Kidney epithelial cell (primary cell): ENCODE measurements at regions not wholly inside any gene's neighbourhood (a gene's known extent, or its start where the extent isn't known, plus 50 kb on each side); places are given as distances from the start of the nearest gene placed in this dataset.

ENCODE experiments used
- DNase-seq: peaks from one replicate; pipeline ENCODE4 v3.0.0-alpha.2; 2010; ENCODE audit warnings: low read depth
- H3K27me3 ChIP-seq: 2 replicates; pipeline ENCODE4 v1.6.0; 2011; ENCODE audit warnings: low read length; ENCODE audit not compliant: control insufficient read depth, insufficient read depth
- H3K36me3 ChIP-seq: 2 replicates; pipeline ENCODE4 v1.5.1; 2011; ENCODE audit warnings: low read length; ENCODE audit not compliant: control insufficient read depth, insufficient read depth
- H3K4me3 ChIP-seq: 2 replicates; pipeline ENCODE4 v1.5.1; 2011; ENCODE audit warnings: low read depth, mild to moderate bottlenecking, control low read depth, low read length
- CTCF ChIP-seq: IDR thresholded peaks from 2 replicates; pipeline ENCODE4 v1.5.1; 2011; ENCODE audit warnings: mild to moderate bottlenecking, moderate library complexity, low read length, control low read depth, inconsistent platforms; ENCODE audit not compliant: insufficient read depth, poor library complexity, severe bottlenecking

DNA sequence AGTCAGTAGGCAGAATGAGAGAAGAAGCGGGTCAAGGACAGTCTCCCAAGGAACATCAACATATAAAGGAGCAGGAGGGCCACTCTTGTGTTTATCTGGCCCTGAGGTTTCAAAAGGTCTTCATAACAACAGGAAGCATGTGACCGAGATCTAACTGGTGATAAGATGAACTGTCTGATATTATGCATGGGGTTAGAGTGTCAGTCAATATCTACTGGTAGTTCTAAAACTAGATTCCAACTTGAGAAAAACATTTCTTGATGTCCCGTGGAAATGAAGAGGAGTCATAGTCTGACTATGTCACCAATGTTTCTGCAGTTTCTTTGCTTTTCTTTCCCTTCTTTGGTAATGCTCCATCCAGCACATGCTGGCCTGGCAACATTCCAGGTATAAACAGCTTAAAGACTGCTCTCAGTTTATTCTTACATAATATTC is 77.5 kb upstream of the ITPRID2 start:
- TF ChIP-seq CTCF = no peak
- H3K36me3 ChIP-seq = no peaks in the 10 kb centered on the region
- no peak for DNase-seq
- H3K4me3 ChIP-seq = no peak overlapping the region
- no peaks in the 10 kb centered on the region for H3K27me3 ChIP-seq

GRCh38 chr2:181817509-181817908 is 74.0 kb upstream of the ITPRID2 start:
- TF ChIP-seq CTCF = no peak
- H3K36me3 ChIP-seq = no peaks in the 10 kb centered on the region
- H3K27me3 ChIP-seq = no peaks in the 10 kb centered on the region
- H3K4me3 ChIP-seq = no peak overlapping the region
- no peak for DNase-seq

DNA sequence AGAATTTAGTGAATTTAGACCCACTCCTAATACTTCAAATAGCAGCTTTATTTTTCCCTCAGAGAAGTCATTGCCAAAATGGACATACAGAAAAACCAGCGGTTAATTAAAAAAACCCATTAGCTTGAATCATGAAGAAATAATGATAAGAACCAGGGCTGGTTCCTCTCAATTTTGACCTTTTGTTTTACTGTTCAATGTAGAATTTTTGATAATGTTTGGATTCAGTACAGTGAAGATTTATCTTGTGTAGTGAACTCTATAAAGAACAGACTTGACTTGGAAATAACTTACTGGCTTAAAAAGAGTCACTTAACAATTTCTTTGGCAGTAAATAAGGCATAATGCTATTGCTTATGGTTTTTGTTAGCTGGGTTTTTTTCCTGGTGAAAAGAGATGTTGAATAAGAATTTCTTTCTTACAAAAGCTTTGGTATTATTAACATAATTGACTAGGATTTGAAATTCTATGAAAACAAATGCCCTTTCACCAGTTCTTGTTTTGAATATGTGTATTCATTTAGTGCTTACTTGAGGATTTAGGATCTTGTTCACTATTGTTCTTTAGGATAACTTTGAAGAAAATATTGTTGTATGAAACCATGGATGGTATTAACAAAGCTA is 73.4 kb upstream of the ITPRID2 start:
- DNase-seq = no peak
- Histone ChIP-seq H3K4me3 (no peak overlapping the region), H3K36me3 (no peaks in the 10 kb centered on the region), H3K27me3 (no peaks in the 10 kb centered on the region)
- TF ChIP-seq CTCF = no peak

DNA sequence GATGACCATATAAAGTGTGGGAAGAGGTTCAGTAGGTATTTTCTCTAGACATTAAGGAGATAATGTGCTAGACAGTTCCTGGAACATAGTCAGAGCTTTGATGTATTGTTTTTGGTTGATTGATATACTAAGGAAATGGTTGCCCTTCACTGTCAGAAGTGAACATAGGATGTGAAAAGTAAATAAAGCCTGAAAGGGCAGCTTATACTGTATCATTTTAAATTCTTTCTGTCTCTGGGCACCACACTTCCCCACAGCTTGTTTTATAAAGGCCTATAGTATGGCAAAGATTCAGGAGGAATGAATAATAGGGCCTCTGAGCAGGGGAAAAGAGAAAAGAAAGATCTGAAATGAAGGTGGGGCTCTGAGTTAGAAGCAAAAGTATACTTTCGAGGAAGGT is 72.7 kb upstream of the ITPRID2 start:
- no peaks in the 10 kb centered on the region for H3K27me3 ChIP-seq
- H3K4me3 ChIP-seq = no peak overlapping the region
- no peak for TF ChIP-seq CTCF
- no peak for DNase-seq
- H3K36me3 ChIP-seq = no peaks in the 10 kb centered on the region

DNA sequence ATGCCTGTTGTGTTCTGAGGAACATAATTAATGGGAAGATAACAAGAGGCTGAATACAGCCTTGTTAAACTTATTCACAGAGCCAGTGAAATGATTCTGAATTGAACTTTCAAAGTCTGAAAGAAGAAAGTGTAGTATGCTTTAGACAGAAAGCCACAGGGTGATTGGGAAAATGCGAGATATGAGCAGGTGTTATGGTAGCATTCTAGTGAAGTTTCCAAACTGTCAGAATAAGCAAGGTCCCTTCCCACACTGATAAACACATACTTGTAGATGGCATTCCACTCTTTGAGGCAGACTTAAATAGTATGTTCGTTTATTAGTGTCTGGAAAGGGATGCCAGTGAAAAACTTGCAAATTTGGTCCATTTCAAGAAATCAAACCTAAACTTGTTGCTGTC is 70.5 kb upstream of the ITPRID2 start:
- no peak for TF ChIP-seq CTCF
- DNase-seq = no peak
- Histone ChIP-seq H3K4me3 (no peak overlapping the region), H3K27me3 (no peaks in the 10 kb centered on the region), H3K36me3 (no peaks in the 10 kb centered on the region)

DNA sequence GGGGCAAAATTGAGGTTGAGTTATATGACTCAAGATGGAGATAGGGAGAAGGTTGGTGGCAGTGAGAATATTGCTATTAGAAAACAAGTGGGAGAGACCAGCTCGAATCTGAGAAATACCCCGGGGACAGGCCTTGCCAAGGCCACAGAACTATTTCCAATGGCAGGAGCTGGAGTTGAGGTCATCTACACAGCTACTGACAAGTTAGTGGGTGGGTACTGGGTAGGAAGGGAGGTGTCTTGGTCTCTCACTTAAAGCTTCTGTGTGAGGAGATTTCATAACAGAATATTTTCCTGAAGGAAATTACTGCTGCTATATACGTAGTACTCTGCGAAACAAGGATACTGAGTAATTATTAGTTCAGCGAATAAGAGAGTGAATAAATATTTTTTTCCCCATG is 69.4 kb upstream of the ITPRID2 start:
- Histone ChIP-seq H3K36me3 (no peaks in the 10 kb centered on the region), H3K4me3 (no peak overlapping the region), H3K27me3 (no peaks in the 10 kb centered on the region)
- TF ChIP-seq CTCF = no peak
- no peak for DNase-seq
